Testis (tissue), 2 donors: ENCODE measurements at regions not wholly inside any gene's neighbourhood (a gene's known extent, or its start where the extent isn't known, plus 50 kb on each side); places are given as distances from the start of the nearest gene placed in this dataset.

Experiments used
- CTCF ChIP-seq, 3 experiments: fragments of 450-650 bp in 2 of 3; fragments of 200-600 bp in 1 of 3; sonication (generic) in 1 of 3; IDR thresholded peaks; one replicate each; pipeline ENCODE4 v1.5.1; 2016 to 2019; ENCODE audit warnings: antibody characterized with exemption in 3 of 3, mild to moderate bottlenecking in 2 of 3, moderate library complexity in 1 of 3
- POLR2A ChIP-seq: fragments of 450-650 bp; IDR thresholded peaks from one replicate; pipeline ENCODE4 v1.6.1; 2017; ENCODE audit warnings: antibody characterized with exemption, mild to moderate bottlenecking, moderate library complexity

DNA sequence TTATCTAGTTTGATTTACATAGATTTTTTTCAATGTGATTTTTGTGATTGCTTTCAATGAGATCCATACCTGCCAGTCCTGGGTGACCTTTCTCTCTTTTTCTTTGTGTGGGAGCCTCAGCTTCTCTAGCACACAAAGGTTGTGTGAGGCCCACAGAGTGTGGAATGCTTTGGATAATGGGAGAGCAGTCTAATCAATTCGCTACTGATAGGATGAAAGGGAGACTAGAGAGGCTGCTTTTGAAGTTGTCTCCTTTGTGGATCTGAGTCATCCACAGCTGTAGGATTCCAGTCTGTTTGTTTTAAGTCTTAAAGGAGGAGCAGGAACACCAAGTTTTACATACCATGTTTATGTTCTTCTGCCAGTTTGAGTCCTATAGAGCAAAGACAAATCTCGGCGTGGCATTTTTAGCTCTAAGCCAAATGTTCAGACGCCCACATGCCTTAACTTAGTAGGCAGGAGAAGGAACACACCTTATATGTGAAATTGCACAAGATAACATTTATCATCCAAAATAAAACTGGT, 330.0 kb downstream of the ARL4A start:
- TF ChIP-seq CTCF (IDR thresholded peaks at IDR 0.05), result no peak
- no peak for TF ChIP-seq POLR2A
